DMS79 treated with DMSO at 0.1 percent for 48 hours (cell line): ENCODE measurements at regions not wholly inside any gene's neighbourhood (a gene's known extent, or its start where the extent isn't known, plus 50 kb on each side); places are given as distances from the start of the nearest gene placed in this dataset.
A peak's percentile ranks its signal among the peaks of the same experiment; 100 is the strongest.

ENCODE experiments used
- DNase-seq: peaks from one replicate; lab custom pipeline; 2025; lab: John Stamatoyannopoulos, UW

DNA sequence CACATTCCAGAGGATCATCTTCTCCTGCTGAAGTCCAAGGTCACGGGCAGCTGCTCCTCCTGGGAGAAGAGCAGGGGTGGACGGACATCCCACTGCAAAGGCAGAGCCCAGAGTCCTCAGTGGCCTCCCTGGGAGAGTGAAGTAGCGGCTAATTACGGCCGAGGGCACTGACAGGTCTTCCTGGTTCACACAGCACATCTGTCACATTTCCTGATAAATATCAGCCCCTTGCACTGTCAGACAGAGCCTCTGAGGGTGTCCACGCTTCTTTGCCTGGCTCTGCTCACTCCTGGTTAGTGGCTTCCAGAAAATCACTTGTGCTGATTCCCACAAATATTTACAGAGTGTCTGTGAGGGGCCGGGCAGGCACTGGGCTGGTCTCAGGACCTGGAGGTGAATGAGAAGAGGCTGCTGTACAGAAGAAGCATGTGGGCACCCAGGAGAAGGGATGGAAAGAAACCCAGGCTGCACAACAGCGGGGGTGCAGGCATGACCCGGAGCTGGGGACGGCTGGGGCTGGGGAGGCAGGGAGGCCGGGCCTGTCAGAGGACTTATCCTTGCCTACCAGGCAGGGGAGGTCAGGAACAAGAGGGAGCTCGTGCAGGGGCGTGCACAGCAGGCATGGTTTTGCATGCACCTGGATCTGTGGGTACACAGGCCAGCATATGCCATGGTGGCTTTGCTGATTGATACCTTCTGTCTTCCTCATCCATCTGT, 258.2 kb upstream of the TNRC6C start:
- no peak for DNase-seq

GRCh38 chr17:77701996-77702395, 256.5 kb upstream of the TNRC6C start:
- DNase-seq: no peak

GRCh38 chr17:77704048-77704815, 254.3 kb upstream of the TNRC6C start:
- DNase-seq: no peak

DNA sequence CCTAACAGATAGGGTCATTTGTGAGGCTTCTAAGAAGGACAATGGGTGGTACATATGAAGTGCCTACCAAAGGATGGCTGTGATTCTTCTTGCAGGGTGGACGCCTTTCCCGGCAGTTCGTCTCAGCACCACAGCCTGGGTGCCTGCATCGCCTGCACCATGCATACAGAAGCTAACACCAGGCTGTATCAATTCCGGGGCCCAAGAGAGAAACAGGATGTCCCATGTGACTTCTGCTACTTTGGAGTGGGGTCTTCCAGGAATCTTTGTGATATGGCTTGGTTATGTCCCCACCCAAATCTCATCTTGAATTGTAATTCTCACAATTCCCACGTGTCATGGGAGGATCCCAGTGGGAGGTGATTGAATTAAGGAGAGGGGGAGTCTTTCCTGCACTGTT, 251.6 kb upstream of the TNRC6C start:
- DNase-seq: no peak

GRCh38 chr17:77707546-77707945, 251.0 kb upstream of the TNRC6C start:
- DNase-seq: no peak

DNA sequence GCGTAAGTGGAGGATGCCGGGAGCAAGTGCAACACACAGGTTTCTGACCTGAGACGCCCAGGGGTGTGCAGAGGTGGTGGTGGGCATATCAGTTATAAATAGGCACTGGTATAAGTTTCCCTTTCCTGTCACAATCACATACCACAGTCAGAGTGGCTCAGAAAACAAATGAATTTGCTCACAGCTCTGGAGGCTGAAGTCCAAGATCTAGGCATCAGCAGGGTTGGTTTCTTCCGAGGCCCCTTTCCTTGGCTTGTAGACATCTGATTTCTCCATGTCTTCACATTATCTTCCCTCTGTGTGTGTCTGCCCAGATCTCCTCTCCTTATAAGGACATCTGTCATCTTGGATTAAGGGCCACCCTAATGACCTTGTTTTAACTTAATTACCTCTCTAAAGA, 250.5 kb upstream of the TNRC6C start:
- DNase-seq: no peak

DNA sequence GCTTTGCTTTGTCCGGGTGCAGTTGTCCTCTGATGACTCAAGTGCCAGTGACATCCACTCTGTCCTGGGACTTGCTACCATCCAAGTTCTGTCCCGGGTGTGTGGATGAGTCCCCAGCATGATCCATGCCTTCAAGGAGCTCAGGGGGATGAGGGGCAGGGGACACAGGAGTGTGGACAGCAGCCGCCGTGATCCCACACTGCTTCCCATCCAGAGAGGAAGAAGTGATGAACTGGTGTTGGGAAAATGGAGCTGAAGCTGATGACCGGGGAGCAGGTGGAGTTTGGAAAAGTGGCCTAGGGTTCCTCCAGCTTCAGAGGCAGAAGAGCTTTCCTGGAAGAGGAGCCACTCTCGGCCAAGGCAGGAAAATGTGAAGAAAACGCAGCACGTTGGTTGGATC, 249.6 kb upstream of the TNRC6C start:
- no peak for DNase-seq

GRCh38 chr17:77709594-77709993, 248.9 kb upstream of the TNRC6C start:
- no peak for DNase-seq

DNA sequence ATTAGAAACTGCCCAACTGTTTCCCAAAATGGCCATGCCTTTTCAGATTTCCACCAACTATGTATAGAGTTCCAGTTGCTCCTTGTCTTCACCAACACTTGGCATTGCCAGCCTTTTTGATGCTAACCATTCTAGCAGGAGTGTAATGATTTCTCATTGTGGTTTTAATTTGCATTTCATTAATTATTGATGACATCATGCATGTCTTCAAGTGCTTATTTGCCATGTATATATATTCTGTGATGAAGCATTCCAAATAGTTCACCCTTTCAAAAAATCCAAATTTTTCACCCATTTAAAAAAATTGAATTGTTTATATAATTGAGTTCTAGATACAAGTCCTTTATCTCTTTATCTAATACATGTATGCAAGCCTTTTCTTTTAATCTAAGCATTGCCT, 245.9 kb upstream of the TNRC6C start:
- no peak for DNase-seq

GRCh38 chr17:77716289-77716926, 242.1 kb upstream of the TNRC6C start:
- DNase-seq: no peak

DNA sequence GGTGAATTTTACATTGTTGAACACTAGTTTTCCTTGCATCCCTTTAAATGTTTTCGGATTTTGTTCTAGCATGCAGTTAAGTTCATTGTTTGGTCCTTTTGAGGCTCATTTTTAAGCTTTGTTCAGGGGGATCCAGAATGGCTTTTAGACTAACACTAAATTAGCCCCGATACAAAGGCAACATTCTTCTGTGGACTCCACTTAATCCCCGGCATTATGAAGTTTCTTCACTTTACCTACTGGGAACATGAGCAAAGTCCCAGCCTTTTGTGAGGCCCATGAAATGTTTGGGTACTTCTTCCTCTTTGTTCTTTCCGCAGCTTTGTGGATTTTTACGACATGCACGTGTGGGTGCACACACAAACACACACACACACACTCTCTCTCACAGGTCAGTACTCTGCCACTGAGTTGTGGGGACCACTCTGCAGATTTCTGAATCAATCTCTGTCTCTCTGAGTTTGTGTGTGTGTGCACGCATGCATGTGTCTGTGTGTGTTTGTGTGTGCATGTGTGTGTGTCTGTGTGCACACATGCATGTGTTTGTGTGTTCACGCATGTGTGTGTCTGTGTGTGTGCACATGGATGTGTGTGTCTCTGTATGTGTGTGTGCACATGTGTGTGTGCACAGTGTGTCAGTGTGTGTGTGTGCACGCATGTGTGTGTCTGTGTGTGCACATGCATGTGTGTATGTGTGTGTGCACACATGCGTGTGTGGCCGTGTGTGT, 240.4 kb upstream of the TNRC6C start:
- no peak for DNase-seq

DNA sequence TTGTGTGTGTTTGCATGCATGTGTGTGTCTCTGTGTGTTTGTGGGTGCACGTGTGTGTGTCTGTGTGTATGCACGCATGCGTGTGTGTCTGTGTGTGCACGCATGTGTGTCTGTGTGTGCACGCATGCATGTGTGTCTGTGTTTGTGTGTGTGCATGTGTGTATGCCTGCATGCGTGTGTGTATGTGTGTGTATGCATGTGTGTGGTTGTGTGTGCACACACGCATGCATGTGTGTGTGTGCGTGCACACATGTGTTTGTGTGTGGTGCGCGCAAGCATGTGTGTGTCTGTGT, 239.9 kb upstream of the TNRC6C start:
- DNase-seq: no peak

DNA sequence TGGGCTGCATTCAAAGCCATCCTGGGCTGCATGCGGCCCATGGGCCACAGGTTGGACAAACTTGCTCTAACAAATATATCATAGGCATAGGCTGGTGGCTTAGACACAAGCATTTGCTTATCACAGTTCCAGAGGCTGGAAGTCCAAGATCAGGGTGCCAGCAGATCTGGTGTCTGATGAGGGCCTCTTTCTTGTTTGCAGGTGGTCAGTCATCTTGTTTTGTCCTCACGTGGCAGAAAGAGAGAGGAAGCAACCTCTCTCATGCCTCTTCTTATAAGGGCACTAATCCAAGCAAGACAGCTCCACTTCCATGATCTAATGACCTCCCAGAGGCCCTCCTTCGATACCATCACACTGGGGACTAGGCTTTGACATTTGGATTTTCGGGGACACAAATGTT, 238.7 kb upstream of the TNRC6C start:
- DNase-seq: no peak

DNA sequence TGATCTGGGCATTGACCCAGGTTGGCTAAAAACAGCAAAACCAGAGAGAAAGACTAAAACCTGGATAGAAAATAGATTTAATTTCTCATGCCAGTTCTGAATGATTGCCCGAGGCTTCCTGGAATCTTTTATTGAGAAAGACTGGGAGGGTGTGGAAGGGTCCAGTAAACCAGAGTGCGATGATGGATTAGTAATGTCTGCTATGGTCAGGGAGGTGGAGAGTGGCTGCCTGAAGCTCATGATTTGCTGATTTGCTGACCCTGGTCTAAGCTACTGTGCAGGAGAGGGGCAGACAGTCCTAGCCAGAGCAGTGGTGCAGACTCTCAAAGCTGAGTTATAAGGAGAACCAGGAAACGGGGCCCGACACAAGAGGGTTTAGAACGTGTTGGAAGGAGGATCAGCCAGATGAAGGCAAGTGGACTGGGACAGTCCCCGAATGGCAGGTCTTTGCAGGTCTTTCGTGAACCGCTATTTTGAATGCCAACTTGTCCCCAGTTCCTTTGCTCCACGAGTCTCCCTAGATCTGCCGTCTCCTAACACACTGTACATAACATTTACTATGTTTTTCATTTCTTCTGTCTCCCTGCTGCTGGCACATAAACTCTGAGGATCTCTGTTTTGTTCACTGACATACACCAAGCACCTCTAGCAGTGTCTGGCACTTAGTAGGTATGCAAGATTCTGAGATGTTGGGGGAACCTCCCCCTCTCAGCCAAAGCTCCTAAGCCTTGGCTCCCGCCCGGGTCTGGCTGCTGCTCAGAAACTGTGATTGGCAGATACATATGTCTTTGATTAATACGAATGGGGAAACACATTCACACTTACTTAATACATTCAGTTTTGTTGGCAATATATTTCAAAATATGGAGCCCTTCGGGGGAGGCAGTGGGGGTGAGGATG, 237.3 kb upstream of the TNRC6C start:
- DNase-seq: no peak

- no peak for DNase-seq
Measured at GRCh38 chr17:77721846-77722160, 236.7 kb upstream of the TNRC6C start.

DNA sequence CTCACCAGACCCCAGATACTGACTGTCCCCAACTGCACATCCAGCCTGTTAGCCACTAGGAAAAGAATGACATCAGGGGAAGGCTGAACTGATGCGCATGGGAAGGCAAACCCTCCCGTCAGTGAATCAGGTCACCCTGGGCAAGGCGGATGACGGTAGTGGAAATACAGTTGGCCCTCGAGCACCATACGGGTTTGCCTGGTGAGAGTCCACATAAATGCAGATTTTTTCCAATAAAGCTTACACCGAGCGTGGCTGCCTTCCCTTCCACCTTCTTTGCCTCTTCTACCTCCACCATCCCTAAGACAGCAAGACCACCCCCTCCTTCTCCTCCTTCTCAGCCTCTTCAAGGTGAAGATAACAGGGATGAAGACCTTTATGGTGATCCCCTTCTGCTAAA, 236.1 kb upstream of the TNRC6C start:
- DNase-seq: no peak

- DNase-seq: peak; percentile 31
Measured at GRCh38 chr17:77723071-77723908, 235.2 kb upstream of the TNRC6C start.

DNA sequence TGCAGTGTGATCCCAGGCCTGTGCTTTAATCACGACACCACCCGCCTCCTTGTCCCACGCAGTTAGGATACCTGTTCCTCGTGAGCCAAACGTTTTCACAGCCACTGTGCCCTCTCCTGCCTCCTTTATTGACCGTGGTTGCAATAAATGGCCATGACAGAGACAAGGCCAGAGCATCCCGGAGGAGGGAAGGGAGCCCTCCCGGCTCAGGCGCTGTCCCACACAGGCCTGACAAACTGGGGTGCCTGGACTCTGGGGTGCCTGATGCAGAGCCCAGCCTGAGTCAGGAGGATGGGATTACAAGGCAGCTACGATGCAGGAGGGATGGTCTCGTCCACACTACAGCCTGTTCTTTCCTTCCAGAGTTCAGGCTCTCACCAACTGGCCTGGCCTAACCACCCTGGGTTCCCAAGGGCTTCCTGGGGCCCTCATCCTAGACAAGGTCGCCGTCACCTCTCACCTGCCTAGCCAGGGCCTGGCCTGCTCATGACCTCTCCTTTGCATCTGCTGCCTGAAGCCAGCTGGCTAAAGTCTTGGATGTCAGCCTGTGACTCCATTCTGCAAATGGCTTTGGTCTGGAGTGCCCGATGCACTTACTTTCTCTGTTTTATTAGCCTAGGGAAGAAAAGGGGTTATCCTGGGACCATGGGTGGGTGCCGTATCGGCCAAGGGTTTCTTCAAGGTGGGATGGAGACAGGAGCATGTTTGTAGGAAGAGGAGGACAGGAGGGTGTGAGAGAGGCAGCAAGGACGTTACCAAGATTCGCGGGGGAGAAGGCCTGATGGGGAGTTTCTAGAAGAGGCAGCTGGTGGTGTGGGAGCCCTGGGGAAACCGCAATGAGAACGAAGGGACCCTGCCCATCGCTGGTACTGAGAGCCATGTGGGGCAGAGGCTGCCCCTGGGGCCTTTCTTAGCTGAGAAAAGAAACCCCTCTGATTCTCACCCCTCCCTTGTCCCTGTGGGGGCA, 234.3 kb upstream of the TNRC6C start:
- peak; percentile 91 for DNase-seq

GRCh38 chr17:77724876-77725615, 233.5 kb upstream of the TNRC6C start:
- DNase-seq: peak; percentile 96
